Stromal cell of bone marrow (primary cell): ENCODE measurements at regions not wholly inside any gene's neighbourhood (a gene's known extent, or its start where the extent isn't known, plus 50 kb on each side); places are given as distances from the start of the nearest gene placed in this dataset.

Source experiments
- DNase-seq: peaks from one replicate; pipeline ENCODE4 v3.0.0-alpha.2; 2012; ENCODE audit warnings: low read depth

DNA sequence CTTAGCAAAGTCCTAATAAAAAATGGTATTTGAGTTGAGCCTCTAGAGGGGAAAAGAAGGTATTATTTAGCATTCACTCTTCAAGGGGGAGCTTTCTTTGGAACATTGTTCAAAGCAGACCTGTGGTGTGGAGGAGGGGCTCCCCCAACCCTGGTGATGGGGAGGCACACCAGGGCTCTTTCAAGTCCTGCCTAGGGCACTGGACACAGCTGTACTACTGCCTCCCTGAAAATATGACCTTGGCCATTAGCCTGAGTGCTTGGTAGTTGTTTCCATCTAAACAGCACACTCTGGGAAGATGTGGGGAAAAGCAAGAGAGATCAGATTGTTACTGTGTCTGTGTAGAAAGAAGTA lies 215.1 kb upstream of the CNR1 start:
- DNase-seq = no peak

DNA sequence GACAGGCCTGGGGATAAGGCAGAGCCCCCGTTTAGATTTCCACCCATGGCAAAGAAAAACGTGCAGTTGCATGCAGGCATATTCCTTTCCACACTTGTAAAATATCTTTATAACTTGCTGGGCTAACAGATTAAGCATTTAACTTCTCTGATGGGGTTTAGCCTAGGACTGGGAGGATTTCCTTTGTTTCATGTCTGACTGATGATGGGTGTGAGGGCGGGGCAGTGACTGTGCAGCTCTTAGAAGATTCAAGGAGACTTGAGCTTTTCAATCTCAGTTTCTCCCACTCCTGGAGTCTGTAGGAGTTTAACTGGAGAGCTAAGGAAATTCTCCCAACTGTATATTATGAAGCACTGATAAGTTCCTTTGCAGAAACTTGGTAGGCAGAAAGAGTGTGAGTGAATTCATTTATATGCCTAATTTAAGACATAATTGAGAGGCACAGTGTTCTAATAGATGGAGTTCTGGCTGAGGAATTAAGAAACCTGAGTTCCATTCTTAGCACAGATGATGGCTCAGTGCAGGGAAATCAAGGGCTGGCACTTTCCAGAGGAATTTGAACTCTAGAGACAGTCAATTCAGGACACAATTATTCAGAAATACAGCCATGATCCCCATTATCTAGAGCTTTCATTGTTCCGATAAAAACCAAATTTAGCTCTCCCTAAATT lies 214.6 kb upstream of the CNR1 start:
- DNase-seq = no peak

DNA sequence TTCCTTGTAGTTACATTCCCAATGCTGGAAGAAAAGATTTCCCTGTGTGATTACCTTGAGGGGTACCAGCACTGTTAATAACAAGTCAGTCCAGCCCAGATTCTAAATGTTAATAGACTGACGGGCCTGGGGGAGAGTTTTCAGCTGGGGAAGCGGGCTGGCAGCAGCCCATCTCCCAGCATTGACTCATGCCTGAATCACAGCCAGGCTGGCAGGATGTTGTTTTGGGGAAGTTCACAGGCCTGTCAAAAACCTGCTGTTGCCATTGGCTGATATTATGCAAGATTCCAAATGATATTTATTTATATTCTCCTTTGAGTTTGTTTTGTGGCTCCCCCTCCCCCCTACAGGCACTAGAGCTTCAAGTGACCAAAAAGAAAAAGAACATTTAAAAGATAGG lies 213.9 kb upstream of the CNR1 start:
- DNase-seq = peak; percentile 24

DNA sequence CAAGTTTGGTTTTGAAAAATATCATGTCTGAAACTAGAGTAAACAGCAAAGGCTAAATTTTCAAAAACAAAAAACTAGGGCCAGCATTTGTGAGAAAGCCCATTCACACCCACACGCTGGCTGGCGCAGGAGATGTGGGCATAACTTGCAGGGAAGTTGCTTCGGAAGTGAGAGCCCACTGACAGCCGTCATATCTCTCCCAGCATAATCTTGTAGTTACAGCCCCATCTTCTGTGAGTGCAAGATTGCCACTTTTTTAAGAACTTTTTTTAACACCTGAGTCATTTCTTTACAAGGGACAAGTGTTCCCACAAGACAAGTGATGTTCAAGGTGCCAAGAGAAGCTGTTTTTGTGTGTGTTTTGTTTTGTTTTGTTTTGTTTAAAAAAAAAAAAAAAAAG lies 212.5 kb upstream of the CNR1 start:
- no peak for DNase-seq

DNA sequence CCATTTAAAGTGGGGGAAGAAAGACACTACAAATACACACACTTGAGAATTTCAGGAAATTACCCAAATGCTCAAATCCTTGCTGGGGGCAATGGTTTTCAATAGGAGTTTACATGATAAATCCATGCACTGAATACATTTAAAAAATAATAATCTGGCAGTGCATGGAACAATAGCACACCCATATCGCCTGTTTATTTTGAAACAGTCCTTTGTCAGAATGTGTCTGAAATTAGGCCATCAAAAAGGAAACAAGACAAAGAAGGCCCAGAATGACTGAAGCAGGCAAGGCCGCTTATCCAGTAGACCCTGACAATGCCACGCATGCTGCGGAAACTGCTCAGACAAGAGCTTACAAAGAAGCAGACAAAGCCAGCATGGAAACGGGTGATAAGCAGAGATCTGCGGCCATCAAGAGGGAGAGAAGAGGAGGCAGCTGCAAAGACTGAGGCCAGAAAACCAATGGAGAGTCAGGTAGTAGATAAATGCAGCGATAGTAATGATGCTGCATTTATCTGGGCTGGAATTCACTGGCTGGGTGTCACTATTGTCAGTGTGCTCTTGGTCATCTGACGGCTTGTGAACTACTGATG lies 211.9 kb upstream of the CNR1 start:
- DNase-seq = no peak

DNA sequence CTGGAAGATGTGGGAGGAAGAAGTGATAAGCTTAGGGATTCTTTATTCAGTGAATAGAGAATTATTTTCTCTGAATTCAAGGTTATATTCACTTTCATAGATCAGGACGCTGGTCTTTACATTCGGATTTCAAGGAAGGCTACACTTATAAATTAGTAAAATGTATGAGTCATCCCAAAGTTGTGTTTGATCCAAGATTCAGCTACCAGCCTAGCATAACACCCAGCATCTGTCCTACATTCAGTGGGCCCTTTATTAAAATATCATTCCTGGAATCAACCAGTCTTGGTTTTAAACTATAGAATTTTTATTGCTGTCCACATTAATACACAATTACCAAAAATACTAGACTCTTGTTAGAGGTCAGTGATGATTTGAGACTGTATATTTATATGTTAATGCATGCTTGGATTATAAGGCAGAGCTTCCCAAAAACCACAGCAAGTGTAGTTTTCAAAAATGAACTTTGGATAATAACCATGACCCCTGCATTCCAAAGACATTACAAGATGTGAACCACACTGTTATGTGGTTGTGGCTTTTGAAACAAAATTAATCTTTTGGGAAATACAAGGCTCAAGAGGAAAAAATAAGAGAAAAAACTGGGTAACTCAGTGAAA lies 210.7 kb upstream of the CNR1 start:
- peak; percentile 41 for DNase-seq

DNA sequence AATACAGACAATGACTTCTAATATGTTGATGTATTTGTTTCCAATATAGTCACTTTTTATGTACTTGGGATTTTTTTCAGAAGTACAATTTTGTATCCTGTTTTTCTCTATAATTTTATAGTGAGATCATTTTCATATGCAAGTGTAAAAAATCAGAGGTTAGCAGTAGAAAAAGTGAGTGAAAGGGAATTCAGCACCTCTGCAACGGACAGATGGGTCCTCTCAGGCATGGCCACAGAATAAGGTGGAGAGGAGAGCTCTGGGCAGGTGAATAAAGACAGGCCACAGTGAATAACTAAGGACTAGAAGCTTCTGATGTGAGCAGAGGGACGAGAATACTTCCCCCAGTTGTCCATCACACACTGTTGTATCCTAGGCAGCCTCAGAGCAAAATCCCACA lies 210.1 kb upstream of the CNR1 start:
- no peak for DNase-seq

DNA sequence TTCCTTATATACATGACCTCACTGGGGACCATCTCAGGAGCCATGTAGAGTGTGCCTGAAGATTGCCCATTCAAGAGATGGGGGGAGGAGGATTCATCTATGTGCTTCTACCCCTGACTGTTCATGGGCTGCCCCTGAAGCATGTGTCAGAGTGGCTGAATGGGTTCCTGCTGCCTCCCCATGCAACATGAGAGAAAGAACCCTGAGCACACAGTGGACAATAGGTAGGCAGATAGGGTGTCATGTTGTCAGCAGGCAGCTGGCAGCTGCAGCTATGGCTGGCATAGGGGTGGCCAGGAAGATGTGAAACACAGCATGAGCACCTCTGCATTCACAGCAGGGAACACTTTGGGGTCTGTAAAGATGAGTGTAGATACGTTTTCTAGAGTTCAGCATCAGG lies 208.4 kb upstream of the CNR1 start:
- no peak for DNase-seq

DNA sequence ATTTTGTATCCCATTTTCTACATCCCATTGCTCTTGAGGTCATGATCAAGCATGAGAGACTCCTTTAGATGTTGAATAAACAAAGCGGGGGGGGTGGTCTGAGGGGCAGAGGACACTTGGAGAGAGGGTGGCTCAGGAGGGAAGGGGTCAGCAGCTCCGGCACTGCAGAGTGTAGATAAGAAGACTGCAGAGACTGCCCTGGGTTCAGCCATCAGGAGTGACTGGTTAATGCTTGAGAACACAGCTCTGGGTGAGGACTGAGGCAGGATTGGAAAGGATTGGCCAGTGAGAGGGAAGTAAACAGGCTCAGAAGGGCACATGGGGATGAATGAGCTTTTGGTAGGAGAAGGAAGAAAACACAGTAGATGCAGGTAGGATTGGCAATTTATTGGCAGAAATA lies 205.3 kb upstream of the CNR1 start:
- DNase-seq = no peak

DNA sequence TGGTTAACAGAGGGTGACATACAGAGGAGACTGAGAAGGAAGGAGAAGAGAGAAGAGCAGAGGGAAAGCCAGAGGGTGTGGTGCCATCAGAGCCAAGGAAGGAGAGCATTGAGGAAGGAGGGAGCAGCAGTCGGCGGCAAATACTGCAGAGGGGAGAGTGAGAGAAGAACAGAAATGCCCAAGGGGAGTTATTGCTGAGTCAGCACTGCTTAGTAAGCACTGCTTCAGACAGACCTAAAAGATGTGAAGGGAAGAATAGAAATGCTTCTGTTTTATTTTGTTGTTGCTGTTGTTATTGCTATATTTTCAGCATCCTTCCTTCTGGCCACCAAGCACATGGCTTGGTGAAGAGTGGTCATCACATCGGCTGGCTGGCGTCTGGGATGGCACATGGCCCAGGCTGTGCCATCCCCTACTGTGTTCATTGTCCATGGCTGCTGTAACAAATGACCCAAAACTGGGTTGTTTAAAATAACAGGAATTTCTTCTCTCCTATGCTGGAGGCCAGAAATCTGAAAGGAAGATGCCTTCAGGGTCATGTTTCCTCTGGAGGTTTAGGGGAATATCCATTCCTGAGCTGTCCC lies 204.1 kb upstream of the CNR1 start:
- no peak for DNase-seq

DNA sequence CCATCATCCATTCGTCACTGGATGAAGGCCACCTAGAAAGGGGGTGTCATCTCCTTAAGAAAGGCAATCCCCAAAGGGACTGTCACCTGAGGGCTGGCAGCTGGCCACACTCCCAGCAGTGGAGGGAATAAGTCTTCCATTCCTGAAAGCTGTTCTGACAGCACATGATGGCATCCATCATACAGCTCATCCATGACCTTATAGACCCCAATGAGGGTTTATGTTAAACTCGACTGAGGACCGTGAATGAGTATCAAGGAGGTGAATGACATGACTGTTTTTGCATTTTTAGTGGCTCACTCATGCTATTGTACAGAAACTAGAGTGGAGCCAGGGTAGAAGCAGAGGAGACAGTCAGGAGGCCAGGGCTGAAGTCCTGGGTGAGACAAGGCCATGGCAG lies 203.1 kb upstream of the CNR1 start:
- DNase-seq = no peak

DNA sequence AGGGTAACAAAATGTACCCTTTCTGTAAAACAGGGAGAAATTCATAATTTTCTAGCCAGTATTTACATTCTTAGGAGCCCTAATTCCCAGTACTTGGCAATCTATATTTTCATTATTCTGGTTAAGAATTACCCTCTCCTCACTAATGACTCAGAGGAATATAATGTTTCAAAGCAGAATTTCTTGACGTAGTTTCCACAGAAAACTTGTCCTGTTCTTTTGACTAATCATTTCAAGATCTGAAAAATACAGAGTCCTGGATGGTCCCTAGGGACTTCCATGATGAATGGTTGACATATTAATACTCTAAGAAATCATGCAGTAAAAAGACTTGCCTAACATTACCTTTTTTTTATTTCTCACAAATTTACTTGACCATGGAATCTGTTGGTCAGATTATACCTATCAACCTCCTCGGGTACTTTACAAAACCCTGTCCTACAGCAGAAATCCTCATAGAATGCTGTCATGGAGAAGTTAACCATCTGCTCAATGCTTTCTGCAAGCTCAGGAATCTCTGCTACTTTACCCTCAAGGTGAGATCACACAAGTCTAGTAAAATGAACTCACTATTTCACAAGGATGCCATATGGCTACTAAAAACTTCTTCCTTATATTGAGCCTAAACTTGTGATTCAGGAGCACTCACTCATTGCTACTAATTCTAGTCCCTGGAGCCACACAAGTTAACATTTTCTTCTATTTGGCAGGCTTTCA lies 202.1 kb upstream of the CNR1 start:
- no peak for DNase-seq

DNA sequence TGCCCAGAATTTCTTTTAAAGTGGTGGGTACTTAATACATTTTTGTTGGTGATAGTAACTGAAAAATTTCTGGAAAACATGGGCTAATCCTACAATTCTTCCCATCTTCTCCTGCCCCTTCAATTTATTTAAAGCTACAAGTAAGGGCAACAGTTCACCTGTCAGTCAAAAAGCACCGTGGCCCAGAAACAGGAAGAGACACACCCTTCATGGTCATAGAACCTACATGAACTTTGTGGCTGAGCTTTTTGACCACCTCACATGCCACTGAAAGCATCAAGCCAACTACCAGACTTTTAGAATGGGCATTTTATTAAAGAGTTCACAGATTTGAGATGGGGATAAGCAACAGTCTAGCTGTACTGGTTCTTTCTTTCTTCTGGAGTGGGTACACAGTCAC lies 201.1 kb upstream of the CNR1 start:
- no peak for DNase-seq

DNA sequence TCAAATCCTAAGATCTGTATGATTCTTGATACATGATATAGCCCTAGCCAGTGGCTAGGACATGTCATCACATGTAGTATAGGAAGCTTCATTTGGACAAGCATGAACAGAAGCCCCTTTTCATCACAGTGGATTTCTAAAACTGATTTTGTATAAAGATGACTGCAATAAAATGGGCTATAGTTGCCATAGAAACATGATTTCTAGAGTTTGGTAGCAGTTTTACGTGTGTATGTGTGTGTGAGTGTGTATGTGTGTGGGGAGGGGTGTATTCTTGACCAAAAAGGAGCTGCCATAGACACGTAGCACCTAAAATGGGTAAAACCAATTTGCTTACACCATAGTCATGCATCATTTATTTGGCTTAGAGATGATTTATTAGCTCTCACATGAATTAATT lies 200.5 kb upstream of the CNR1 start:
- no peak for DNase-seq

DNA sequence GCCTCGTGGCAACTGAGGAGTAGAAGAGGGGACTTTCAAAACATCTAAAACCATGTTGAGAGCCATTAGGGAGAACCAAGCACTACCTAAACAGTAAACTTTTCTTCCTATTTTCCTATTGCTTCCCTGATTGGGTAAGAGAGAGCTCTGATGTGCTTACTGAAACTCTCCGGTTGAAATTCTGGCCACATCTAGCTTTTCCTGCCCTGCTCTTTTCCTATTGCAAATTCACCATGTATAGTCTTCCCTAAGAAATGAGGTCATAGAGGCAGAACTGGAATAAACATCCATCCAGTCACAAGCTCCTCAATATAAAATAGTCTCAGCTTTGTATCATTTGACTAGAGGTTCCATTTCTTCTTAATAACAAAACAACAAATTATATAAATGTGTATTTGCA lies 199.5 kb upstream of the CNR1 start:
- no peak for DNase-seq

DNA sequence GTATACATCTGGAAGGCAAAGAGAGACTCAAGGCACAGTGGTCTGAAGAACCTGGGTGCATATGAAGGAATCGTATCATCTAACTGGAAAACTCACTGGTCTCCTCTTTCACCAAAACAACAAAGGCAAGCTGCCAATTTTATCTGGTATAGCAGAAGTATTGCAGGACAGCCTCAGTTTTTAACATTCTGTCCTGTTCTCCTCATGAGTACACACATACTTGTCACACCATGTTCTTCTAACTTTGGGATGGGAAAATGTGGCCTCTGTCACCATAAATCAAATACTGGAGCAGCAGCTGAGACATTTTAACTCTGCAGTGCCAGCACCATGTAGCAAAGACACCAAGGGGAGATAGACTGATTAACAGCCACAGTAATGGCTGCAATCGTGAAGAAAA lies 199.1 kb upstream of the CNR1 start:
- no peak for DNase-seq

DNA sequence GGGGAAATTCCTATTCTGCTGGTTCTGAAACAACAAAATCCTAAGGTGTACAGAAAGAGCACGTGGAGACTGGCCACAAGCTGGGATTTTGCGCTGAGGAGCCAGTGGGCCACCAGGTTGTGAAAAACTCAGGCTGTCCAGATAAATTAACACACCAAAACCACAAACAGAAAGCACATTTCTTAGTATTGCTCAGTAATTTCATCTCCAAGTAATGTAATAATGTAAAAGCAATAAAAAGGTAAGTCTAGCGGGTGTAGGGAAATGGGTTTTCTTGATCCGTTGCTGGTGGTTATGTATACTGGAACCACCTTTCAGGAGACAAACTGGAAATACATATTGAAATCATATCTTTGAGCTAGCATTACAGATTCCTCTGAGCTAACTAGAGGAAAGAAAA lies 195.6 kb upstream of the CNR1 start:
- no peak for DNase-seq

DNA sequence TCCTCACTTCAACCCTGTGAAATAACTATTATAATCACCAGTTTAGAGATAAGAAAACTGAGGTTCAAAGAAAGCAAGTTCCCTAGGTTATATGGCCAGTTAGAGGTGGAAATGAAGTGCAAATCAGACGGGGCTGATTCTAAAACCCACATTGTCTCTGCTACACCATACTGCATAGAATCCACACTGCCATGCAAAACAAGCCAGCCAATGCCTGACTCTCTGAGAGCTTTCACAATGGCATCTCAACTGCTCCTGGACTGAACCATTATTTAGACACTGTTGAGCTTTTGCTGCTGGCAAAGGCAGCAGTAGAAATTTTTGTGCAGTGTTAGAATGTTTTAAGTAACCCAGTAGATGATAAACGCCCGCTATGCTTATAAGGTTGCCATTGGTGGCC lies 195.2 kb upstream of the CNR1 start:
- no peak for DNase-seq

DNA sequence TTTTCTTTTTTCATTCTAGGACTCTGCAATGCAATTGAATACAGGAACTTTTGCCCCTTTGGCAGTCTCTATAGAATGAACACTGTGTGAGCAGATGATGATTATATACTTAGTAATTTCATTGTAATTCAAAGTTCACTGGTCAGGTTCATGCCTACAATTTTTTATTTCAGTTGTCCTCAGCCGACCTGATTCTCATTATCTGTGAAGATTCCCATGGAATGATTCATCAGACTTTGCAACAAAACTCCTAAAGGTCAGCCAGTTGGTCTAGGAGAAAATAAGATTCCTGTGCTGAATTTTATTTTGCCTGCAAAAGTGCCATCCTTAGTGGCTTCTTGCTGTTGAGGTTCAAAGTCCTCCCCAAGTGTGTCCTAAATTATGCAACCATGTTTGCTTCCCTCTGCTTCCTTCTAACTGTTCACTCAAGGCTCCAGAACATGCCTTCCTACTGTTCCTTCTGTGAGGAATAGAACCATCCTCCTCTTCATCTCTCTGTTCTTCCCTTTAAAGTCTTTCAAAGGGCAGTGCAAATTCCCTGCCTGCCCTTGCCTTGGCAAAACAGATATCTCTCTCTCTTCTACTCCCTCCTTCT lies 194.2 kb upstream of the CNR1 start:
- DNase-seq = no peak

DNA sequence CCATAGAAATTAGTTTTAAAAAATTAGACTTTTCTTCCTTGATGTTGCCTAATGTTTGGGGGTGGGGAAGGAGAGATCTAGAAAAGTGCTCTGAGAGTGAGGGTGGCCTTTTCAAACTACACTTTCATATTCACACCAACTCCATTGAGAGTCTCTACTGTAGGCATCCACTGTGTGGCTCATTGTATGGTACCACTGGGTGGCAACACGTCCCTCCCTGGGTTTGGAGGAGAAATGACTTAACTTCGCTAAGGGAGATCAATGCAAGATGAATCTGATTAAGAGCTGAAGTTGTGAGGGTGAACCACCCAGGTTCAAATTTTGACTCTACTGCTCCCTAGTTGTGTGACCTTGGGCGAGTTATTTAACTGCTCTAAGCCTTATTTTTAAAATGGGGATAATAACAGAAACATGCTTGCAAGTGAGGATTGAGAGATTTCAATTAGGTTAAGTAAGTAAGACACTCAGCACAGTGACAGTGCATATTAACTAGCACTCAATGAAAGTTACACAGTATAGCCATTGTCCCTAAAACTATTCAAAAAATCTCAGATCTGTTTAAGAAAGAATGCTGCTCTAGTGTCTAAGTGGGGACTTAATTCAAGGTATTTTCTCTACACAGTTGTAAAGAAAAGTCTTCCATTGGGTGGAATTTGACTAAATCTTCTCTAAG lies 193.5 kb upstream of the CNR1 start:
- DNase-seq = no peak

DNA sequence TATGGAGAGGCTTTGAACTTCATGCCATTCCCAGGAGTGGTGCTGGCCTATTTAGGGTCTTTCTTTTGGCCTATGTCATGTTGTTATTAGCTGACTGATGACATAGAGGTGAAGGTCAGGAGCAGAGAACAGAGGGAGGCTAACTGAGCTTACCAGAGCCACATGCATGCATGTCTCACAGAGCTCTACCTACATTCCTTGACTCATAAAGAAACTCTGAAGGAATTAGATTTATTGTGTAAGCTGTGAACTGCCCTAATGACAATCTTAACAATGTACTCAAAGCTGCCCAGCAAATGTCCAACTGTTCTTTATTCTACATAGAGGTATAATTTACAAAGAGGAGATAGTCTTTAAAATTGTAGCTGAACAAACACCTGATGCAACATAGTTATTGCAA lies 192.7 kb upstream of the CNR1 start:
- no peak for DNase-seq

DNA sequence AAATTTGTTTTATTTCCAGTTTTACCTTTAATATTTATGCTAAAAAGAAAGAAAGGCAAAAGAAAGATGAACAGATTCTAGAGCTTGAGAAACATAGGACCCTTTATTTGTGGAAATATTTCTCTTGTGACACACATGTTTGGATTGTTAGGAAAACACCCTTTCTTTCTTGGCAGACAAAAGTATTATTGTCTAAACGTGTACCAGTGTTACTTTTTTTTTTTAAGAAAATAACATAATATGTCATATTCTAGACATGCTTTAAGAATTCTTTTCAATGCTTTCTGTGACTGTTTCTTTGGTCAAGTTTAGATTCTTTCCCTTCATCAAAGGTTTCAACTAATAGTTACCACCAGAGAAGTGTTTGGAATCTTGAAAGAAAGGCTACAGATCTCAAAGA lies 183.4 kb upstream of the CNR1 start:
- DNase-seq = no peak
